DOHH2 (cell line): ENCODE measurements at regions not wholly inside any gene's neighbourhood (a gene's known extent, or its start where the extent isn't known, plus 50 kb on each side); places are given as distances from the start of the nearest gene placed in this dataset.

Source experiments
- EZH2phosphoT487 ChIP-seq: fragments of 200-600 bp; sonication (generic); IDR thresholded peaks from 2 replicates; pipeline ENCODE4 v1.6.1; 2017; ENCODE audit warnings: borderline replicate concordance, mild to moderate bottlenecking, antibody characterized with exemption, low read length, moderate library complexity, mixed read lengths
- TF ChIP-seq, protein P1 (sequence below): fragments of 200-600 bp; sonication (generic); IDR thresholded peaks from one replicate; pipeline ENCODE4 v1.5.1; 2014; ENCODE audit warnings: antibody characterized with exemption, mild to moderate bottlenecking, low read depth, low read length; ENCODE audit not compliant: poor library complexity, severe bottlenecking

DNA sequence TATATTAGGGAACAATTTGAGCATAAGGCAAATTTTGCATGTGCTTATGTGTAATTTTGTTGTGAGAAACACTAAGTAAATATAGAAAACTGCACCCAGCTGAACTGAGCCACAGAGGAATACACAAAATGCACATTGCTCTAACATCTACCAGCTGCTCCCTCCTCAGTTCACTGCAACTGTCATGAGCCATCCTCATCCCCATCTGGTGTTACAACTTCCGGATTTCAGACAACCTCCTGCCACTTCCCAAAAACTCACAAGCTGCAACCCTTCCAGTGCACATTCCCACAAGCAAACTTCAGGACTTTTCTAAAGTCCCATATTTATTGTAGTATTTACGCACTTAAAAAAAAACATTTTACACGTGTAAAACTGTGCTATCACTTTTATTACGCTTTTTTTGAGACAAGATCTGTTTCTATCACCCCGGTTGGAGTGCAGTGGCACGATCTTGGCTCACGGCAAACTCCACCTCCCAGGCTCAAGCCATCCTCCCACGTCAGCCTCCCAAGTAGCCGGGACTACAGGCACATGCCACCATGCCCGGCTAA lies 169.1 kb upstream of the TBX3 start:
- TF ChIP-seq, protein P1, sequence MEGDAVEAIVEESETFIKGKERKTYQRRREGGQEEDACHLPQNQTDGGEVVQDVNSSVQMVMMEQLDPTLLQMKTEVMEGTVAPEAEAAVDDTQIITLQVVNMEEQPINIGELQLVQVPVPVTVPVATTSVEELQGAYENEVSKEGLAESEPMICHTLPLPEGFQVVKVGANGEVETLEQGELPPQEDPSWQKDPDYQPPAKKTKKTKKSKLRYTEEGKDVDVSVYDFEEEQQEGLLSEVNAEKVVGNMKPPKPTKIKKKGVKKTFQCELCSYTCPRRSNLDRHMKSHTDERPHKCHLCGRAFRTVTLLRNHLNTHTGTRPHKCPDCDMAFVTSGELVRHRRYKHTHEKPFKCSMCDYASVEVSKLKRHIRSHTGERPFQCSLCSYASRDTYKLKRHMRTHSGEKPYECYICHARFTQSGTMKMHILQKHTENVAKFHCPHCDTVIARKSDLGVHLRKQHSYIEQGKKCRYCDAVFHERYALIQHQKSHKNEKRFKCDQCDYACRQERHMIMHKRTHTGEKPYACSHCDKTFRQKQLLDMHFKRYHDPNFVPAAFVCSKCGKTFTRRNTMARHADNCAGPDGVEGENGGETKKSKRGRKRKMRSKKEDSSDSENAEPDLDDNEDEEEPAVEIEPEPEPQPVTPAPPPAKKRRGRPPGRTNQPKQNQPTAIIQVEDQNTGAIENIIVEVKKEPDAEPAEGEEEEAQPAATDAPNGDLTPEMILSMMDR = no peak
- no peak for TF ChIP-seq EZH2phosphoT487
